ENCODE measurements at regions not wholly inside any gene's neighbourhood (a gene's known extent, or its start where the extent isn't known, plus 50 kb on each side); places are given as distances from the start of the nearest gene placed in this dataset.

GRCh38 chr2:8571792-8572499, 109.9 kb upstream of the ID2 start:
- DNase-seq: no peak

- no peak for DNase-seq
Measured at GRCh38 chr2:8572712-8573233, 109.1 kb upstream of the ID2 start.

- no peak for DNase-seq
Measured at GRCh38 chr2:8573234-8573941, 108.5 kb upstream of the ID2 start.

- no peak for DNase-seq
Measured at GRCh38 chr2:8573942-8574195, 108.0 kb upstream of the ID2 start.

- DNase-seq: no peak
Measured at GRCh38 chr2:8574196-8575037, 107.4 kb upstream of the ID2 start.

- peak; percentile 48 to 57 for DNase-seq
Measured at GRCh38 chr2:8575038-8575833, 106.6 kb upstream of the ID2 start.

GRCh38 chr2:8575834-8576423, 105.9 kb upstream of the ID2 start:
- DNase-seq: no peak

- DNase-seq: peak; percentile 47 to 72
Measured at GRCh38 chr2:8576525-8577167, 105.2 kb upstream of the ID2 start.

- DNase-seq: no peak
Measured at GRCh38 chr2:8577573-8577972, 104.3 kb upstream of the ID2 start.

- DNase-seq: peak in 1 of 2 donors; percentile 35
Measured at GRCh38 chr2:8578335-8579244, 103.3 kb upstream of the ID2 start.

- no peak for DNase-seq
Measured at GRCh38 chr2:8579485-8580085, 102.3 kb upstream of the ID2 start.

- no peak for DNase-seq
Measured at GRCh38 chr2:8580316-8581233, 101.3 kb upstream of the ID2 start.

- DNase-seq: no peak
Measured at GRCh38 chr2:8581234-8581561, 100.7 kb upstream of the ID2 start.

- peak in 1 of 2 donors; percentile 10 for DNase-seq
Measured at GRCh38 chr2:8581601-8582041, 100.2 kb upstream of the ID2 start.

- DNase-seq: no peak
Measured at GRCh38 chr2:8582191-8582590, 99.7 kb upstream of the ID2 start.

GRCh38 chr2:8582651-8583399, 99.0 kb upstream of the ID2 start:
- DNase-seq: no peak

- DNase-seq: peak; percentile 72 to 91
Measured at GRCh38 chr2:8583400-8584173, 98.3 kb upstream of the ID2 start.
